OCI-LY3 (cell line): ENCODE measurements at regions not wholly inside any gene's neighbourhood (a gene's known extent, or its start where the extent isn't known, plus 50 kb on each side); places are given as distances from the start of the nearest gene placed in this dataset.

Experiments used
- H2AFZ ChIP-seq: fragments of 200-600, 300-600 bp; shearing (Covaris generic); 2 replicates; pipeline ENCODE4 v1.6.0; 2014; ENCODE audit warnings: antibody characterized with exemption, low read depth, low read length
- H3K27ac ChIP-seq: fragments of 200-600, 300-600 bp; sonication (generic); 2 replicates; pipeline ENCODE4 v1.5.1; 2014; ENCODE audit warnings: mild to moderate bottlenecking, low read length, moderate library complexity, mixed read lengths
- H3K27me3 ChIP-seq: fragments of 200-600, 300-600 bp; sonication (generic); 2 replicates; pipeline ENCODE4 v1.6.1; 2014; ENCODE audit warnings: low read depth, low read length, mixed read lengths
- H3K36me3 ChIP-seq: fragments of 200-600, 300-600 bp; sonication (generic); replicated peaks from 2 replicates; pipeline ENCODE3; 2014; ENCODE audit warnings: low read depth, low read length, mixed read lengths
- H3K4me1 ChIP-seq: fragments of 300-600, 200-600 bp; sonication (generic); 2 replicates; pipeline ENCODE4 v1.6.1; 2014; ENCODE audit warnings: low read length, mixed read lengths
- H3K4me2 ChIP-seq: fragments of 200-600, 300-600 bp; sonication (generic); 2 replicates; pipeline ENCODE4 v1.6.1; 2014; ENCODE audit warnings: low read length, mixed read lengths
- H3K4me3 ChIP-seq: fragments of 300-600, 200-600 bp; sonication (generic); 2 replicates; pipeline ENCODE4 v1.5.1; 2014; ENCODE audit warnings: antibody characterized with exemption, mild to moderate bottlenecking, low read length, moderate library complexity
- H3K79me2 ChIP-seq: fragments of 300-600, 200-600 bp; shearing (Covaris generic); 2 replicates; pipeline ENCODE4 v1.6.1; 2014; ENCODE audit warnings: mild to moderate bottlenecking, low read length, mixed read lengths
- H3K9ac ChIP-seq: fragments of 300-600, 200-600 bp; shearing (Covaris generic); 2 replicates; pipeline ENCODE4 v1.6.0; 2014; ENCODE audit warnings: mild to moderate bottlenecking, low read length, moderate library complexity
- H3K9me3 ChIP-seq: fragments of 200-600, 300-600 bp; shearing (Covaris generic); 2 replicates; pipeline ENCODE4 v1.6.1; 2014; ENCODE audit warnings: low read length, mixed read lengths; ENCODE audit not compliant: insufficient read depth
- H4K20me1 ChIP-seq: fragments of 200-600, 300-600 bp; sonication (generic); 2 replicates; pipeline ENCODE4 v1.6.1; 2016; ENCODE audit warnings: low read length, mixed read lengths; ENCODE audit not compliant: insufficient read depth
- CTCF ChIP-seq: fragments of 200-600, 300-600 bp; sonication (generic); IDR thresholded peaks from 2 replicates; pipeline ENCODE4 v1.5.1; 2014; ENCODE audit warnings: antibody characterized with exemption, low read length, low read depth
- EZH2phosphoT487 ChIP-seq: fragments of 200-600 bp; shearing (Covaris generic); IDR thresholded peaks from 2 replicates; pipeline ENCODE4 v1.6.1; 2018; ENCODE audit warnings: antibody characterized with exemption, mixed run types, low read depth

DNA sequence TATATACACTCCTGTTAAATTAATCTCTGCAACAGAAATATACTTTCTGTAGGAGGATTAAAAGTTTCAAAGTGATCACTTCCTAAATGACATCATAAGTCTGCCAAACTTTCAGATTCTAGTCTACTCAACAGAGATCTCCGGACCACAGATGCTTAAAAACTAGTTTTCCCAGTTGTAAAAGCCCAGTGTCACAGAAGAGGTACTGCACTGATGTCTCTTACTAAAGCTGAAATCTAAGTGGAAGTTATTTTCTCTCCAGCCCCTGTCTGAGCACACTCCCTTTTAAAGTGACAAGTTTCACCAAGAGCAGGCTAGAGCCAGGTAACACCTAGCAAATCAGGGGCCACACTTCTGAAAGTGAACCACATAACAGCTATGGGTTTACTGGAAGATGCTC lies 71.6 kb upstream of the DST start:
- H4K20me1 ChIP-seq: no peaks in the 10 kb centered on the region
- no peak overlapping the region for H2AFZ ChIP-seq
- H3K27me3 ChIP-seq: no peaks in the 10 kb centered on the region
- no peak overlapping the region for H3K4me3 ChIP-seq
- peaks cover 17% of the 10 kb centered on the region for H3K4me1 ChIP-seq
- no peak overlapping the region for H3K4me2 ChIP-seq
- no peak overlapping the region for H3K9ac ChIP-seq
- no peak overlapping the region for H3K27ac ChIP-seq
- H3K36me3 ChIP-seq: no peaks in the 10 kb centered on the region
- H3K79me2 ChIP-seq: no peaks in the 10 kb centered on the region
- TF ChIP-seq EZH2phosphoT487 (no peak), CTCF (no peak)
- no peaks in the 10 kb centered on the region for H3K9me3 ChIP-seq

- no peaks in the 10 kb centered on the region for H3K9me3 ChIP-seq
- H3K36me3 ChIP-seq: no peaks in the 10 kb centered on the region
- no peak overlapping the region for H3K27ac ChIP-seq
- H3K4me3 ChIP-seq: no peak overlapping the region
- no peaks in the 10 kb centered on the region for H3K79me2 ChIP-seq
- H3K9ac ChIP-seq: no peak overlapping the region
- TF ChIP-seq CTCF (no peak), EZH2phosphoT487 (no peak)
- H3K4me2 ChIP-seq: peak overlapping the region; percentile 4
- no peaks in the 10 kb centered on the region for H4K20me1 ChIP-seq
- no peaks in the 10 kb centered on the region for H3K27me3 ChIP-seq
- no peak overlapping the region for H2AFZ ChIP-seq
- peaks cover 19% of the 10 kb centered on the region for H3K4me1 ChIP-seq
Observed at GRCh38 chr6:56713254-56713672, 70.6 kb upstream of the DST start.

- Histone ChIP-seq H3K27me3 (no peaks in the 10 kb centered on the region), H4K20me1 (no peaks in the 10 kb centered on the region), H3K4me1 (peaks cover 19% of the 10 kb centered on the region), H3K79me2 (no peaks in the 10 kb centered on the region), H3K9ac (no peak overlapping the region), H3K4me3 (no peak overlapping the region), H3K4me2 (no peak overlapping the region), H3K9me3 (no peaks in the 10 kb centered on the region), H3K36me3 (no peaks in the 10 kb centered on the region), H2AFZ (no peak overlapping the region), H3K27ac (no peak overlapping the region)
- TF ChIP-seq EZH2phosphoT487: no peak
- peak; percentile 29; the same call in 1 of the 2 replicates for TF ChIP-seq CTCF
Observed at GRCh38 chr6:56710967-56711366, 68.3 kb upstream of the DST start.

GRCh38 chr6:56709650-56710049 lies 67.0 kb upstream of the DST start:
- no peaks in the 10 kb centered on the region for H4K20me1 ChIP-seq
- no peak overlapping the region for H3K4me3 ChIP-seq
- H3K79me2 ChIP-seq: no peaks in the 10 kb centered on the region
- no peak overlapping the region for H3K27ac ChIP-seq
- H3K36me3 ChIP-seq: no peaks in the 10 kb centered on the region
- H3K9ac ChIP-seq: no peak overlapping the region
- TF ChIP-seq CTCF (no peak), EZH2phosphoT487 (no peak)
- H2AFZ ChIP-seq: no peak overlapping the region
- no peaks in the 10 kb centered on the region for H3K27me3 ChIP-seq
- H3K4me2 ChIP-seq: no peak overlapping the region
- peaks cover 19% of the 10 kb centered on the region for H3K4me1 ChIP-seq
- no peaks in the 10 kb centered on the region for H3K9me3 ChIP-seq
